SK-N-SH (cell line): ENCODE measurements at regions not wholly inside any gene's neighbourhood (a gene's known extent, or its start where the extent isn't known, plus 50 kb on each side); places are given as distances from the start of the nearest gene placed in this dataset.

ENCODE experiments used
- CTCF ChIA-PET: fragments of 300-600, 350-600 bp; formaldehyde crosslinking; extraction: SDS; loops from one replicate; lab custom pipeline; 2021; lab: Yijun Ruan, JAX
- POLR2A ChIA-PET: fragments of 350-600 bp; sonication (Branson Sonifier 250); formaldehyde crosslinking; extraction: SDS; loops from one replicate; lab custom pipeline; 2020; ENCODE audit warnings: antibody characterized with exemption, inconsistent platforms; lab: Yijun Ruan, JAX
- DNase-seq: peaks from one replicate; pipeline ENCODE4 v3.0.0; 2012
- H2AFZ ChIP-seq: fragments of 200-600 bp; sonication (generic); 2 replicates; pipeline ENCODE4 v1.8.1; 2016; ENCODE audit warnings: antibody characterized with exemption, mild to moderate bottlenecking, low read depth
- H3F3A ChIP-seq: fragments of 200-600 bp; sonication (generic); replicated peaks from 2 replicates; pipeline ENCODE3; 2016; ENCODE audit warnings: antibody characterized with exemption, mild to moderate bottlenecking; ENCODE audit not compliant: insufficient read depth
- H3K27ac ChIP-seq, 2 experiments: fragments of 200-500 bp in 1 of 2; fragments of 200-600 bp in 1 of 2; sonication (Bioruptor generic) in 1 of 2; sonication (generic), shearing (Covaris generic) in 1 of 2; 2 replicates each; pipeline versions ENCODE4 v1.5.1 to v1.6.1; 2014 to 2016; ENCODE audit warnings: low read depth in 2 of 2, inconsistent platforms in 1 of 2, low read length in 1 of 2, mild to moderate bottlenecking in 1 of 2, mixed read lengths in 1 of 2
- H3K27me3 ChIP-seq: fragments of 200-600 bp; sonication (generic), shearing (Covaris generic); 2 replicates; pipeline ENCODE4 v1.6.1; 2016; ENCODE audit warnings: mixed run types; ENCODE audit not compliant: insufficient read depth
- H3K36me3 ChIP-seq, 2 experiments: fragments of 200-500 bp in 1 of 2; fragments of 200-600 bp in 1 of 2; sonication (Bioruptor generic) in 1 of 2; sonication (generic) in 1 of 2; replicated peaks in 1 of 2; 2 replicates each; pipeline versions ENCODE3 to v1.5.1; 2014 to 2016; ENCODE audit warnings: low read length in 1 of 2, mild to moderate bottlenecking in 1 of 2; ENCODE audit not compliant: insufficient read depth in 2 of 2, control insufficient read depth in 1 of 2
- H3K4me1 ChIP-seq, 2 experiments: fragments of 200-500 bp in 1 of 2; fragments of 200-600 bp in 1 of 2; sonication (Bioruptor generic) in 1 of 2; sonication (generic), shearing (Covaris generic) in 1 of 2; 2 replicates each; pipeline versions ENCODE4 v1.5.1 to v1.6.1; 2014 to 2016; ENCODE audit warnings: low read depth in 1 of 2, low read length in 1 of 2, mixed run types in 1 of 2; ENCODE audit not compliant: insufficient read depth in 2 of 2, control insufficient read depth in 1 of 2
- H3K4me2 ChIP-seq: fragments of 200-600 bp; sonication (generic), shearing (Covaris generic); 2 replicates; pipeline ENCODE4 v1.6.1; 2017; ENCODE audit warnings: mixed run types
- H3K4me3 ChIP-seq, 2 experiments: fragments of 200-500 bp in 1 of 2; fragments of 200-600 bp in 1 of 2; sonication (Bioruptor generic) in 1 of 2; sonication (generic), shearing (Covaris generic) in 1 of 2; 2 replicates each; pipeline versions ENCODE4 v1.5.1 to v1.8.1; 2014 to 2016; ENCODE audit warnings: low read depth in 2 of 2, inconsistent platforms in 1 of 2, low read length in 1 of 2, mild to moderate bottlenecking in 1 of 2, mixed read lengths in 1 of 2, moderate library complexity in 1 of 2
- H3K79me2 ChIP-seq: fragments of 200-600 bp; sonication (generic); 2 replicates; pipeline ENCODE4 v1.8.1; 2017; ENCODE audit warnings: mild to moderate bottlenecking; ENCODE audit not compliant: insufficient read depth
- H3K9ac ChIP-seq: fragments of 200-600 bp; sonication (generic); 2 replicates; pipeline ENCODE4 v1.6.1; 2017; ENCODE audit warnings: mixed run types
- H3K9me2 ChIP-seq: fragments of 200-600 bp; sonication (generic); 2 replicates; pipeline ENCODE4 v1.6.1; 2017; ENCODE audit warnings: mixed run types
- H3K9me3 ChIP-seq: fragments of 200-600 bp; sonication (generic); 2 replicates; pipeline ENCODE4 v1.6.1; 2017; ENCODE audit warnings: mixed run types, mild to moderate bottlenecking, moderate library complexity
- H4K20me1 ChIP-seq: fragments of 200-600 bp; sonication (generic); 2 replicates; pipeline ENCODE4 v1.6.1; 2017; ENCODE audit warnings: mild to moderate bottlenecking, mixed run types; ENCODE audit not compliant: insufficient read depth
- CTCF ChIP-seq: fragments of 200-600 bp; sonication (generic); IDR thresholded peaks from 2 replicates; pipeline ENCODE4 v1.6.1; 2017; ENCODE audit warnings: antibody characterized with exemption, mild to moderate bottlenecking, moderate library complexity
- ELF1 ChIP-seq: IDR thresholded peaks from 2 replicates; pipeline ENCODE4 v1.4.0; 2012
- EP300 ChIP-seq, 2 experiments: IDR thresholded peaks; 2 replicates each; pipeline versions ENCODE4 v1.4.0 to v1.6.1; 2012; ENCODE audit warnings: borderline replicate concordance in 1 of 2, low read depth in 1 of 2, low read length in 1 of 2
- FOSL2 ChIP-seq: IDR thresholded peaks from 2 replicates; pipeline ENCODE4 v1.4.0; 2012; ENCODE audit warnings: low read depth, mild to moderate bottlenecking, moderate library complexity, borderline replicate concordance
- FOXJ3 ChIP-seq: sonication (generic); formaldehyde crosslinking; IDR thresholded peaks from 2 replicates; pipeline ENCODE4 v1.5.1; 2020; ENCODE audit warnings: mild to moderate bottlenecking, missing genetic modification reagents
- FOXM1 ChIP-seq: IDR thresholded peaks from 2 replicates; pipeline ENCODE4 v1.4.0; 2012; ENCODE audit warnings: low read depth, mild to moderate bottlenecking
- IRF3 ChIP-seq: fragments of 150-350 bp; IDR thresholded peaks from 2 replicates; pipeline ENCODE4 v1.6.1; 2016; ENCODE audit warnings: mild to moderate bottlenecking, low read depth, low read length
- JUND ChIP-seq: IDR thresholded peaks from 2 replicates; pipeline ENCODE4 v1.4.0; 2012
- NFIC ChIP-seq: IDR thresholded peaks from 2 replicates; pipeline ENCODE4 v1.4.0; 2012; ENCODE audit warnings: borderline replicate concordance
- NRF1 ChIP-seq: IDR thresholded peaks from 2 replicates; pipeline ENCODE4 v1.6.1; 2012; ENCODE audit warnings: low read depth, mild to moderate bottlenecking, low read length
- RAD21 ChIP-seq: IDR thresholded peaks from 2 replicates; pipeline ENCODE4 v1.6.1; 2012; ENCODE audit warnings: mild to moderate bottlenecking, low read length
- RCOR1 ChIP-seq: fragments of 150-350 bp; IDR thresholded peaks from 2 replicates; pipeline ENCODE4 v1.6.1; 2017; ENCODE audit warnings: antibody characterized with exemption, low read length
- RFX5 ChIP-seq: IDR thresholded peaks from 2 replicates; pipeline ENCODE4 v1.6.1; 2012; ENCODE audit warnings: mild to moderate bottlenecking, improper control_type of control experiment, low read length
- RXRA ChIP-seq: IDR thresholded peaks from 2 replicates; pipeline ENCODE4 v1.4.0; 2012; ENCODE audit warnings: low read depth, mild to moderate bottlenecking, borderline replicate concordance
- SMC3 ChIP-seq: IDR thresholded peaks from 2 replicates; pipeline ENCODE4 v1.6.1; 2012; ENCODE audit warnings: low read depth, low read length, improper control_type of control experiment
- TAF1 ChIP-seq: IDR thresholded peaks from 2 replicates; pipeline ENCODE4 v1.6.1; 2012; ENCODE audit warnings: low read depth, mild to moderate bottlenecking, low read length, moderate library complexity, borderline replicate concordance
- USF2 ChIP-seq: fragments of 150-350 bp; IDR thresholded peaks from 2 replicates; pipeline ENCODE4 v1.6.1; 2017; ENCODE audit warnings: antibody characterized with exemption, low read length, low read depth, borderline replicate concordance
- YY1 ChIP-seq: IDR thresholded peaks from 2 replicates; pipeline ENCODE4 v1.4.0; 2012; ENCODE audit warnings: low read depth, mild to moderate bottlenecking
- WGBS: methylation state at CpG from one replicate; pipeline ENCODE4 v1.1.6; 2017; ENCODE audit warnings: low lambda C conversion rate; 5-methylcytosine and 5-hydroxymethylcytosine counted together

GRCh38 chr14:35458442-35458841, 53.9 kb upstream of the NFKBIA start:
- no peaks in the 10 kb centered on the region for H3F3A ChIP-seq
- DNase-seq, result no peak
- no peaks in the 10 kb centered on the region for H4K20me1 ChIP-seq
- no peaks in the 10 kb centered on the region for H3K9me3 ChIP-seq
- CTCF ChIA-PET, result no interaction called here
- no peaks in the 10 kb centered on the region for H3K79me2 ChIP-seq
- H3K9ac ChIP-seq, result no peak overlapping the region
- POLR2A ChIA-PET, result no interaction called here
- TF ChIP-seq RAD21 (no peak), TAF1 (no peak), RXRA (no peak), RFX5 (no peak), RCOR1 (no peak), YY1 (no peak), CTCF (no peak), FOXM1 (no peak), FOXJ3 (CRISPR knock-in tag) (no peak), IRF3 (no peak), SMC3 (no peak), JUND (no peak), EP300 (IDR thresholded peaks at IDR 0.05; ENCODE audit: borderline replicate concordance in 1 of 2, low read depth in 1 of 2, low read length in 1 of 2) (no peak), FOSL2 (no peak), NRF1 (no peak), USF2 (no peak), ELF1 (no peak), NFIC (no peak)
- TF ChIP-seq, all 33 proteins: peak for 0
- H3K4me2 ChIP-seq, result no peak overlapping the region
- H2AFZ ChIP-seq, result no peak overlapping the region
- no peaks in the 10 kb centered on the region for H3K36me3 ChIP-seq
- no peak overlapping the region; a peak in 1 of 4 replicates for H3K4me3 ChIP-seq
- H3K4me1 ChIP-seq, result no peaks in the 10 kb centered on the region
- no peaks in the 10 kb centered on the region for H3K27me3 ChIP-seq
- 57% methylated on average over 1 of the region's 1 CpG for WGBS
- no peaks in the 10 kb centered on the region for H3K9me2 ChIP-seq
- no peak overlapping the region for H3K27ac ChIP-seq
